Activated CD8-positive, alpha-beta memory T cell treated with anti-CD3 and anti-CD28 coated beads for 24 hours (primary cell): ENCODE measurements at regions not wholly inside any gene's neighbourhood (a gene's known extent, or its start where the extent isn't known, plus 50 kb on each side); places are given as distances from the start of the nearest gene placed in this dataset.

Experiments used
- DNase-seq: peaks from one replicate; pipeline ENCODE4 v3.0.0-alpha.2; 2020

DNA sequence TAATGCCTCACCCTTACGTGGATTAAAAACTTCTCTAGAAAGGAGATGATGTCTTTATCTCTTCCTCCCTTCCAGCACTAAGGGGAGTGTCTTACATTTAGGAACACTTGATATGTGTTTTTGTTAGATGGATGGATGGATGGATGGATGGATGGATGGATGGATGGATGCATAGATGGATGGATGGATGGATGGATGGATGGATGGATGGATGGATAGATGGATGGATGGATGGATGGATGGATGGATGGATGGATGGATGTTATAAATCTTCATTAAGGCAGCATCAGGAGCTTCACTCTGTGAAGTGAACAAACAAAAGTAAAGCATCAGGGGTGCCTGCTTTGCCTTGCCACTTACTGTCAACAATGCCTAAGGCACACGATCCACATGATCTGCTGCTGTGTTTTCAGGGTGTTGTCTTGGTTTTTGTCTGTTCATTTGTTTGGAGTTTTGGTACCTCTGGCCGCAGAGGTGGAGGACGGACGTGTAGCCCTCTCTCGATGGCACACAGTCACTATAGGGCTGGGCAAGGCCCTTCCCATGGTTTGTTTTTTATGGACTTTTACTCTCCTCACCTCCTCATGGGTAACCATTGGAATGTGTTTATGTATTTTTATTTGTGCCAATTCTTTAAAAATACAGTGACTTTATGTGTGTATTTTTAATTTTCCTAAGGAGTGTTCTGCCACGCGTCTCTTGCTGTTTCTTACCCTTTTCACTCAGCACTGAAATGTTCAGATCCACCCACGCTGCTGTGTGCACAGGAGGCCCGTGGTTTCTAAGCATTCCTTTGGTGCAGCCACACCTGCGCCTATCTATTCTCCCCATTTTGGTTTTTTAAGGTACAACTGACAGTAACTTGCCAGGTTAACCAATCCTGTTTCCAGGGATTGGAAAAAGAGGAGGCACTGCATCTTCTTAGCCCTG is 91.8 kb upstream of the ENPP6 start:
- DNase-seq = no peak

DNA sequence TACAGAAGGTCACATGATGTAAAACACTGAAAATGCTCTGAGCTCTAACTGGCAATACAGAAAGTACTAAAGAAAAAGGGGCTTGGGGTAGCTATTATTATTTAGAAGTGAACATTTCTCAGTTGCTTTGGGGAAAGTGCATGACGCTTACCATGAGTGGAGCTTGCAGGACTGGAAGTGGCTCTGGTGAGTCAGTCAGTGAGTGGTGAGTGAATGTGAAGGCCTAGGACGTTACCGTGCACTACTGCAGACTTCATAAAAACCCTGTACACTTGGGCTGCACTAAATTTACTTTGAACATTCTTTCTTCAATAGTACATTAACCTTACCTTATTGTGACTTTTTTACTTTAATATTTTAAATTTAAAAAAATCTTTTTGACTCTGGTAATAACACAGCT is 89.3 kb upstream of the ENPP6 start:
- DNase-seq = no peak

DNA sequence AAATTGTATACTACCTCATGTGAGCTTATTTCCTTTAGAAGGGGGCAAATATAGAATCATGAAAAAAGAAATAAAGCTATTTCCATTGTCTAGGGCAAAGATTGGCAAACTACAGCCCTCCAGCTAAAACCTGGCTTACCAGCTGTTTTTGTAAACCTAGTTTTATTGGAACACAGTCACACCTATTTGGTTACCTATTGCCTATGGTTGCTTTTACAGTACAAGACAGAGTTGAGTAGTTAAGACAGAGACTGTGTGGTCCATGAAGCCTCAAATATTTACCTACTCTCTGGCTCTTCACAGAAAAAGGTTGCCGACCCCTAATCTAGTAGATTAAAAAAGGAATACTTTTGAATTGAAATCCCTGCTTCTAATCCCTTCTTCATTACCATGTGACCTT is 88.8 kb upstream of the ENPP6 start:
- DNase-seq = no peak

DNA sequence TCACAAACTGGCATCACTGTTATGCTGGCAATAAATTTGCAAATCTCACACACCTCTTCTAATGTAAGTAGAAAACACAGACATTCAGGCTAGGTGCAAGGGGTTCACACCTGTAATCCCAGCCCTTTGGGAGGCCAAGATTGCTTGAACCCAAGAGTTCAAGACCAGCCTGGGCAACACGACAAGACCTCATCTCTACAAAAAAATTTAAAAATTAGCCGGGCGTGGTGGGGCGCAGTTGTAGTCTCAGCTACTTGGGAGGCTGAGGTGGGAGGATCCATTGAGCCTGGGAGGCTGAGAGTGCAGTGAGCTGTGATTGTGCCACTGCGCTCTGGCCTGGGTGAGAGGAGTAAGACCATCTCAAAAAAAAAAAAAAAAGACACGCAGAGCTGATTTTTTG is 83.1 kb upstream of the ENPP6 start:
- DNase-seq = no peak

DNA sequence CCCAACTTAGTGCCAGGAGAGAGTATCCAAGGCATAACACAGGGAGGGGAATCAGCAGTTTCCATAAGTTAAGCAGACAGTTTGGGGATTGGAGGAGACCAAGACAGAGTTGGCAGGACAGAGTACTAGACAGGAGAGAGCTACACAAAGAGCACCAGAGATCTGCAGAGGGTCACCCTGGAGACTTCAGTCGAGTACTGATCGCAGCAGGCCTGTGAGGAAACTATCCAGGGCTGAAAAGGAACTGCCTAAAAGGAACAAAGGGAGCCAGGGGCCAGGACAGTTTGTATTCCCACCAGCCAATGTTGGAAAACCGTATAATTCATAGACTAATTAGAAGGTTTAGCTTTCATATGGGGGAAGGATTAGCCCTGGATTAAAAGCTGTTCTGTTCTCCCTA is 80.6 kb upstream of the ENPP6 start:
- DNase-seq = no peak

DNA sequence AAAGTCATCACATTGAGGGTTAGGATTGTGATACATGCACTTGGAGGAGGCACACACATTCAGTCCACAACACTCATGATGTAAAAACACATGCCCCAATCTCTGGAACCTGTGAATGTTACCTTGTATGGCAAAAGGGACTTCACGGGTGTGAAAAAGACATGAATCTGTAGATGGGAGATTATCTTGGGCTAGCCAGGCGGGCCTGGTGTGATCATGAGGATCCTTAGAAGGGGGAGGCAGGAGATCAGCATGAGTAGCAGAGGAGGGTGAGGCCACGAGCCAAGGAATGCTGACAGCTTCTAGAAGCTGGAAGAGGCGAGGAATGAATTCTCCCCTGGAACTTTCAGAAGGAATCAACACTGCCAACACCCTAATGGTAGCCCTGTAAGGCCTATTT is 77.5 kb upstream of the ENPP6 start:
- no peak for DNase-seq

DNA sequence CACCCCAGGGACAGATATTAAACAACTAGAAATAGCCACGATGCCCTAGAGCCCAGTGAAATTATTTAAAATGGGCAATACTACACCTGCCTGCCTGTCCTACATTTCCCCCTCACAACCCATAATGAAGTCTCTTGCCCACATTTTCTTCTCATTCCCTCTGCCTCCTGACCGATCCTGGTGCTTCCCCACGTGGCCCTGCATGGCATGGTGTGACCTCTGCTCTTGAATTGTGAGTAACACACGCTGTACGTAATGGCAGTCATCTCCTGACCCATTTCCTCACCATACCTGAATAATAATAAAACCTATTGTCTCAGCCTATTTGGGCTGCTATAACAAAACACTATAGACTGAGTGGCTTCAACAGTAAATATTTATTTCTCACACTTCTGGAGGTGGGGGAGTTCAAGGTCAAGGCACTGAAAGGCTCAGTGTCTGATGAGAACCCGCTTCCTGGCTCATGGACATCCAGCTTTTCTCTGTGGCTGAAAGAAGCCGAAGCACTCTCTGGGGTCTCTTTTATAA is 77.0 kb upstream of the ENPP6 start:
- no peak for DNase-seq

DNA sequence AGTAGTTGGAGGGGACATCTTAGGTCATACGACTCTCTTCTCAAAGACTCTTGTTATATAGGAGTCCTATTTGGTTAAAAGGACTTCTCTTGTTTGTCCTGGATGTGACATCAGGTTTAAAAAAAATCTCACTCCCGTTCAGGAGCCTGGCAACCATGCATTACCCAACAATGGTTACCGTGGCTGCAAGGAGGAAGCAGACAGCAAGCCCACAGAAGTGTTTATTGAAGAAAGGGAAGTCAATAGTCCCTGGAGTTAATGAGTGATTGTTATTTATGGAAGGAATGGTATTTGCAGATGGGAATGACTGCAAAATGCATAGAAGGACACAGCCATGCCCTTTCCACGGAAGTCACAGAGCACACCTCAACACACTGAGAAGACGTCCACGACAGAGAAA is 75.9 kb upstream of the ENPP6 start:
- DNase-seq = no peak

DNA sequence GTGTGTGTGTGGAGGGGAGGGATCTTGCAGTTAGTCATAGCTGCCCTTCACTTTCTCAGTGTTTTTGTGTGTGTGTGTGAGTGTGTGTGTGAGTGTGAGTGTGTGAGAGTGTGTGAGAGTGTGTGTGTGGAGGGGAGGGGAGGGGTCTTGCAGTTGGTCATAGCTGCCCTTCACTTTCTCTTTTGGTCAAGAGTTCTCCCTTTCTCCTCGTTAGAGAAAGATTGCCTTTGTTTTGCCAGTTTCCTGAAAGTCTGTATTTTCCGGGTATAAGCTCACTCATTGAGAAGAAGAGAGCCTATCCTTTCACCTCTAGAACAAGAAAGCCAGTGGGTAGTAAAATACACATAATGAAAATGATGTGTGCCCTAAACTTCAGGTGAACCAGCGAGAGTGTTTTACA is 75.2 kb upstream of the ENPP6 start:
- DNase-seq = no peak

DNA sequence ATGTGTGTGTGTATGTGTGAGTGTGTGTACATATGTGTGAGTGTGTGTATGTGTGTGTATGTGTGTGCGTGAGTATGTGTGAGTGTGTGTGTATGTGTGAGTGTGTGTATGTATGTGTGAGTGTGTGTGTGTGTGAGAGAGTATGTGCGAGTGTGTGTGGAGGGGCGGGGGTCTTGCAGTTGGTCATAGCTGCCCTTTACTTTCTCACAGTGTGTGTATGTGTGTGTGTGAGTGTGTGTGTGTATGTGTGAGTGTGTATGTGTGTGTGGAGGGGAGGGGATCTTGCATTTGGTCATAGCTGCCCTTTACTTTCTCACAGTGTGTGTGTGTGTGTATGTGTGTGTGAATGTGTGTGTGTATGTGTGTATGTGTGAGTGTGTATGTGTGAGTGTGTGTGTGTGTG is 74.8 kb upstream of the ENPP6 start:
- DNase-seq = no peak

DNA sequence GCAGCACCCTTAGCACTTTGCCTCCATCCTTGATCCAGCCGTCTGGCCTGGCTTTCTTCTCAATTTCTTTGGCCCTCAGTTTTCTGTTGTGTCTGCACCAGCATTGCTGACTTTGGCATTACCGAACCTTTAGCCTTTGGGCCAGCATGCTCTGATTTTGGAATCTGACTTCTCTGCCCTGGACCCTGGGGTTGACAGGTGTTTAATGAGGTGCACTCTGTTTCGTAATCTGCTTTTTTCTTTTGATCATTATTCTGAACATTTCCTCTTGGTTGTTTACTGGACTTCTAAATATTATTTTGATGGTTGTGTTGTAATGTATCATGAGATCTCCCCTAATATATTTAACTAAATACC is 71.5 kb upstream of the ENPP6 start:
- DNase-seq = no peak

DNA sequence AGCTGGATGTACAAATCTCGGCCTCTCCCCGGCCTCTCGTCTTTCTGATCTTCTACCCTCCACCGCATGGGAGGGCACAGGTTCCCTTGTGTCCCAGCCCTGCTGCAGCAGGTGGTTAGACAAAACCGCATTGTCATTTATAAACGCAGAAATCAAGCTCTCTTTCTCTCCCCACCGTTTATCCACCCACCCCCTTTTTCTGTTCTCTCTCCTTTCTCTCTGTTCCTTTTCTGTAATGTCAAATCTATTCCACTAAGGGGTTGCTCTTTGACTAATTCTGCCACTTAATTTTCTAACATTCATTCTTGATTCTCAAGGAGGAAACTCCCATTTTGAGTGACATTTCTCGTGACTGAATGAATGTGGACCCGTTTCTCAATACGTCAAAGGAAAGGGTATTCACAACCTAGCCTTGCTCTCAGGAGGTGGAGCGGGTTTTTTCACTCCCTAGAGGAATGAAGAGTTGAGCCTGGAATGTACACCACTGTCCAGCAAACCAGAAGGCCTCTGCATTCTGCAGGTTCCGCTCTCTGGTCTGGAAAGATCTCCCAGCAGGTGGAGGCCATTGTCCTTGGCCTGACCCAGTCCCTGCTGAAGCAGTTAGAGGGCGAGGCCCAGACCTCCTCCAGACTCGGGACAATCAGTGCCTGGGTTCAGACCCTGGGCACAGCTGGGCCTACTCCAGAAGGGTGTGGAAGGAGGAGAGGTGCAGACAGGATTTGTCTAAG is 70.9 kb upstream of the ENPP6 start:
- peak; percentile 76 for DNase-seq

DNA sequence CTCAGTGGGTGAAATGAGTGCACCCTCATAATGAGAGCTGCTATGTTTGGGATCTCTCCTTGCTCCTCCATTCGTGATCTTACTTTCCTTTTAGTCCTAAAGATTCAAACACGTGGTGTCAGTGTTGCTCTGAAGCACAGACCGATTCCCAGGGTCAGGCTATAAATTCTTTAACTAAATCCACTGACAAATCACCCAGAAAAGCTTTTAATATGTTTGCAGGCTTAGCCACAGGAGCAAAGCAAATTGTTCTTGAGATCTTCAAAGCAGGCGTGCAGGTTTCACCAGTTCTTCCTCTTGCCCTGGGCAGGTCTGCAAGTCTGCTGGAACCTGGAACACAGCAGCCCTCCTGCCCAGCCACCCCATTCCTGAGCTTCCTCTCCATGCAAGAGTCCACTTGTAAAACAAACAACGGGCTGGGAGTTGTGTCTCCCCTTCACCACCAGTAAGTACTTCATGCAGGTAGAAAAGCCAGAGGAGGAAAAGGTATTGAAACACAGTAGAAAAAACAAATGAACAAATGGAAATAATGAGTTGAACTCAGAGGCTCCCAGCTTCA is 70.1 kb upstream of the ENPP6 start:
- DNase-seq = peak; percentile 67

DNA sequence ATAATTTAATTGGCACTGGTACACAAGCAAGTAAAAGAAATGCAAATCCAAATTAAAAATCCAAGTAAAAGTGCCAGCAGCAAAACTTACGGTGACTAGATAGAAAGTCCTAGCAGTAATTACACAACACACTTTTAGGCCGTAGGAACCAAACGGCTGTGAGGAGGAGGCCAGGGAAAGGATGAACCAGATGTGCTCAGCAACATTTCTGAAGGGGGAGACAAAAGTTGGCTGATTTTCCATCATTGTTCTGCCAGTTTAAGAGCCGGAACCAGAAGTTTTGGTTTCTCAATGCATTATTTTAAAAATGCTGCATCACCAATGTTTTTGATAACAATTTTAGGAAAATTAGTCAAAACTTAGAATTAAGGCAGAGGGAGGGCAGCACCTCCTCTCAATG is 68.7 kb upstream of the ENPP6 start:
- no peak for DNase-seq

DNA sequence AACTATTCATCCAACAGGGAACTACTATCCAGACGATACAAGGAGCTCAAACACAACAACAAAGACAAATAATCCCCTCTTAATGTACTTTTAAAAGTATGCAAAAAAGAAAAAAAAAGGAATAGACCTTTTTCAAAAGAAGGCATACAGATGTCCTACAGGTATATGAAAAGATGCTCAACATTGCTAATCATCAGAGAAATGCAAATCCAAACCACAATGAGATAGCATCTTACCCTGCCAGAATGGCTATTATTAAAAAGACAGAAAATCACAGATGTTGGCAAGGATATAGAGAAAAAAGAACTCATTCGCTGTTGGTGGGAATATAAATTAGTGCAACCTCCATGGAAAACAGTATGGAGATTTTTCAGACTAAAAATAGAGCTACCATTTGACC is 67.1 kb upstream of the ENPP6 start:
- DNase-seq = no peak

DNA sequence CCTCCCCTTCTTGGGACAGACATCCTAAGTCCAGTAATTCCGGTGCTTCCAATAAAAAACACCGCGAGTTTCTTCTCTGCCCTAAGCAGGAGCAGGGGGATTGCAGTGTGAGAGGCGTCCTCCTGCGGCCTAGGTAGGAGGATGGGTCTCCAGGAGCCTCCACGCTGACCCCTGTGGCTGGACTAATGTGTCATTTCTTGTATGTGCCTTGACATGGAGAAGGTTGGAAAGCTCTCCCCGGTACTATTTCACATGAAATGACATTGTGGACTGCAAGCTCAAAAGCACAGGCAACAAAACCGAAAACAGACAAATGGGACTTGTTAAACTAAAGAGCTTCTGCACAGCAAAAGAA is 66.6 kb upstream of the ENPP6 start:
- DNase-seq = no peak

DNA sequence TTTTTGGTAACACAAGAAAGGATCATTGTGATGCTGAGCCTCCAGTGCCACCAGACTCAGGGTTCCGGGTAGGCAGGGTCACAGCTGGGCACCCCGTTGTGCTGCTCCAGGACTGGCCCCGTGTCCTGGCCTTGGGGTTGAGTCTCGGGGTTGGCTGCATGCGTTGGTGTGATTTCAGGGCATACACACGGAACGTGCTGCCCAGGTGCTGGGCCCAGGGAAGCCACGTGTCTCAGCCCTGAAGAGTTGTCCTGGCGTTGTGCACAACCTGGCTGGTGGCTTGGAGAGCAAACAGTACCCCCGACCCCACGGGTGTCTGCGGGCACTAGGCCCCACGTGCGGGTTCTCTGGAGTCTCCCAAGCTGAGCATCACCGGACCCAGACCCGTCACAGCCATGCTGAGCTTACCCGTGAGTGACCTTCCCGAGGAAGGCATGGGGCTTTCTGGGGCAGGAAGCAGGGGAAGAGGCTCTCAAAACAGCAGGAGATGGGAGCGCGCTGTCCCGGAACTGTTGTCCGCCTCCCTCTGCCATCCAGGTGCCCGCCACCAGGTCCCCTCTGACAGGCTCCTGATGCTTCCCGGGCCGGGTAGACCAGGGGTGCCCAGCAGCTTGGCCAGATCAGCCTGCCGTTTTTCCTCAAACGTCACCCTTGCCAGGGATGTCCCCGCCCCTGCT is 66.1 kb upstream of the ENPP6 start:
- DNase-seq = no peak

DNA sequence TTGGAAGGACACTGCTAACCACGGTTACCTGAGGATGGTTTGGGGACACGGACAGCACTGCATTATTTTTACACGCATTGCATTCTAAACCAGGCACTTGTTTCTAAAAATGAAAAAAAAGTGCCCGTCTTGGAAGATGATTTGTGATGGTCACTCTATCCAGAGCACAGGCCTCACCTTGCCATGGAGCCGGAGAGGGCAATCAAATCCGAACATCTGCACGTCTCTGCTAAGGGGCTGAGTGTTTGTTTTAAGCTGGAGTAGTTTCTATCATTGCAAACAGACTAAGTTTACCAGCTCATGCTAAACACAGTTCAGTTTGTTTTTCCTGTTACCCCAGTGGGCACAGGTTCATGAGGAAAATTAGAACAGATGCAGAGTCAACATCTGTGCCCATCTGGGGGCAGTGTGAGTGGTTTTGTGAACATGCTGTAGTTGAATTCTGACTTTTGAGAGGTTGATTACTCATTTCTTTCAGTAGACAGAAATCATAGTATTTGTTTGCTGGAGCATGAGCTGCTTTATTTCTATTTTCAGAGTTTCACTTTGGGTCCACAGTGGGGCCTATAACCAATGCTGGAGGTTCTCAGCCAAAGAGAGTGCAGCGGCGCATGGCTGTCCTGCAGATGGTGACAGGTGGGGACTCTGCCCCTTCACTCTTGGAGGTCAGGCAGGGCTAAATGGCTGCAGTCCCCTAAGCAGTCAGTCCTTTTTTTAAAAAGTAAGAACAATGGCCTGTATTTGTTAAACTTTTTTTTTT is 65.4 kb upstream of the ENPP6 start:
- DNase-seq = peak; percentile 55

DNA sequence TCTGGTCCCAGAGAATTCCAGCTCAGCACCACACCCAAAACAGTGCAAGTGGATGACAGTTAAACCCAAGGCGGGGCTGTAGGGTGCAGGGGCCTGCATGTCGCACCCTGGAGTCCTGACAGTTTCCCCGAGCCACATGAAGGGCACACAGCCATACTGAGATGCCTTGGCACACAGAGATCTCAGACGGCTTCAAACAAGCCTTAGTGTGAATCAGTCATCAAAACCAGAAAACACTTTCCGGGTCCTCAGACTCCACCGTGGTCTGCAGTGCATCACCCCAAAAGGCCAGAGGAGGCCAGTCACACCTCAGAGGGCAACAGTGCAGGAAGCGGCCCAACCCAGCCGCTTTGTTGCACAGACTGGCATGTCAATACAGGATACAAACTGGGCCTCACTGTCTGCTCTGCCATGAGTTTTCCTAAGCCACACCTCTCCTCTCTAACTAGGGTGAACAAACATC is 64.6 kb upstream of the ENPP6 start:
- DNase-seq = peak; percentile 81

DNA sequence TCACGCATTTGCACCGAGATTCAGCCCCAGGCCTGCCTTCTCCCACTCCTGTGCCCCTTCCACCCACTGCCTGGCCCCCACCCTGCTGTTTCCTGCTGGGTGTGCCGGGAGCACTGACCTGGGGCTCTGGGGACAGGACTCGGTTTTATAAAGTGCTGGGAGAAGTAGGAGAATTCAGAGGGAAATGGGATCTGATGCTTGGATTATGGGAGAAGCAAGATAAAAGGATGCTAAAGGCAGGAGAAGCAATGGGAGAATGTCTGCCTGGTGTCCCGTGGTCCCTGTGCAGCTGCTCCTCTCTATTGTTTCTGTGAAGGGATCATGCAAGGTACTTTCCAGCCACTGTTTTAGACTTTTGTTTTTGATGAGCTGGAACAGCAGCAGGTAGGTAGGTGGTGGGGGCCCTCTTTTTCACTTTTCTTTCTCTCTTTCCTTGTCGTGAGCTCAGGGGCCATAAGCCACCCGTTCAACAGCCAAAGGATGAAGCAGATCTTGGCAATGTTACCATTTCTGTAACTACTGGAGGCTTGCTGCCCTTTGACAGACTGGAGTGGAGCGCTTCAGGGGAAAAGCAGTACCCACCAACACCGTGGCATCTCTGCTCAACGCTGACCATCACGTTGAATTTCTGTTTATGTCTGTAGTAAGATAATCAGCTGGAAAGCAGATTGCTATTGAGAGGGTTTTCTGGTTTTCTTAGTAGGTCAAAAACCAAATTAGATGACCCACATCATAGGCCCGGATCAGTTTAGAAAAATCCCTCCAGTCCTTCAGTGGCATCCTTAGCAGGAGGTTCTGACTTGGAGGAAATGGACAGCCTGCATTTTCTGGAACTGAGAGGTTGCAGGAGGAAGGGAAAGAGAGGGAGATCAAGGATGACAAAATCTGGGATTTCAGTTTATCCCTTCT is 63.8 kb upstream of the ENPP6 start:
- peak; percentile 74 for DNase-seq

DNA sequence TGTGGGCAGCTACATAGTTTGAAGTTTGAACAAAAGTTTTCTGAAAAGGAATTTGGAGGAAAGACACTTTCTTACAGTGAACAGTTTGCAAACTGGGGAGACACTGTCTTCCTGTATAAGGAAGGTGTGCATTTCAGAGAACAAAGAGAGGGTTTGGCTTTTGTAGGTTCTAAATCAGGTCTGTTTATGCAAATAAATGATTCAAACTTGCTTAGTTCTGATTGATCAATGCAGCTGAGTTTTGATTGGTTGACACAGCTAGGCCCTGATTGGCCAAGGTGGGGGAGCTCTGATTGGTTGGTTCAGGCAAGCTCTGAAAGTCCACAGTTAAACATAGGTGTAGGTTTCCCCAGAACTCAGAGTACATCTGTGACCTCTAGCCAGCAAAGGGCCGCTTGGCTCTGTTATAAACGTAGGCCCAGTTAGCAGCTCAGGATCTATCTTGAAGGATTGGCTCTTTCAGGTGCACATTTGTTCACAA is 63.0 kb upstream of the ENPP6 start:
- peak; percentile 65 for DNase-seq
